Activated CD4-positive, alpha-beta T cell treated with anti-CD3 and anti-CD28 coated beads for 36 hours (primary cell): ENCODE measurements at regions not wholly inside any gene's neighbourhood (a gene's known extent, or its start where the extent isn't known, plus 50 kb on each side); places are given as distances from the start of the nearest gene placed in this dataset.

ENCODE experiments used
- ATAC-seq: fragments of 200-7000 bp; cut with Tn5 transposase; one replicate; pipeline ENCODE4 v1.10.0; 2021; ENCODE audit warnings: mild to moderate bottlenecking, moderate library complexity
- CTCF ChIA-PET: fragments of 350-600 bp; sonication (Branson Sonifier 250); formaldehyde crosslinking; loops from one replicate; lab custom pipeline; 2021; ENCODE audit warnings: antibody characterized with exemption; lab: Charles Lee
- POLR2A ChIA-PET: fragments of 350-600 bp; sonication (Branson Sonifier 250); formaldehyde crosslinking; loops from one replicate; lab custom pipeline; 2021; ENCODE audit warnings: antibody characterized with exemption, inconsistent platforms; lab: Charles Lee
- DNase-seq: peaks from one replicate; pipeline ENCODE4 v3.0.0-alpha.2; 2020
- H3K27ac Mint-ChIP-seq: one replicate; pipeline ENCODE4 v1.8.0; 2021; ENCODE audit warnings: mixed read lengths
- H3K27me3 Mint-ChIP-seq: one replicate; pipeline ENCODE4 v1.8.0; 2021; ENCODE audit warnings: mixed read lengths
- H3K36me3 Mint-ChIP-seq: one replicate; pipeline ENCODE4 v1.8.0; 2021; ENCODE audit warnings: low read depth, mixed read lengths
- H3K4me1 Mint-ChIP-seq: one replicate; pipeline ENCODE4 v1.8.0; 2021; ENCODE audit warnings: mixed read lengths
- H3K4me3 Mint-ChIP-seq: one replicate; pipeline ENCODE4 v1.8.0; 2021; ENCODE audit warnings: mild to moderate bottlenecking, moderate library complexity, mixed read lengths
- H3K9me3 Mint-ChIP-seq: one replicate; pipeline ENCODE4 v1.8.0; 2021; ENCODE audit warnings: low read depth, mixed read lengths
- intact Hi-C, 2 experiments: fragments of 100-400 bp; cut with DNase I in 1 of 2; cut with micrococcal nuclease in 1 of 2; formaldehyde crosslinking; loops; one replicate each; pipeline versions ENCODE4 v1.14.2 to v1.15.1; 2022 to 2024; cut with DNase I, micrococcal nuclease

DNA sequence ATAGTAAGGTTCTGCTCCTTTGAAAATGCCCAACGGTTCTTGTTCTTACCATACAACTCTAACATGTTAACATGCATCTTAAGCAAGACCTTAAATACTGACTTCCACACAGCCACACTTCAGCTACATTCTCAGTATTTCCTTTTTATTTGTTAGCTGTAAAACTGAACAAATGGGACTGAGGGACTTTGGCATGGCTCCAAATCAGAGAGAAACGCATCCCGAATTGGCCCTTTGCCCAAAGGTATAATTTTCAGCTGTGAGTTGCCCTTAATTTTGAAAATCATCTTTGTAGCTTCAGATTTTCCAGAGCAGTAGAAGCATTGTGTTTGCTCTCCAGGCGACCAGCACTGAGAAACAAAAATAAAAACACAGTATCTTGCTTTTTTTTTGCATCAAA lies 56.4 kb downstream of the NEUROD6 start:
- Mint-ChIP-seq H3K4me3 (no peak overlapping the region), H3K27ac (no peak overlapping the region), H3K36me3 (no peaks in the 10 kb centered on the region), H3K27me3 (no peaks in the 10 kb centered on the region), H3K9me3 (peaks cover 3% of the 10 kb centered on the region), H3K4me1 (no peaks in the 10 kb centered on the region)
- intact Hi-C loops, result no loop called here
- POLR2A ChIA-PET, result no interaction called here
- ATAC-seq, result no peak
- CTCF ChIA-PET, result no interaction called here
- DNase-seq, result no peak

- Mint-ChIP-seq H3K4me1 (no peaks in the 10 kb centered on the region), H3K27me3 (no peaks in the 10 kb centered on the region), H3K36me3 (no peaks in the 10 kb centered on the region), H3K9me3 (no peaks in the 10 kb centered on the region), H3K27ac (no peak overlapping the region), H3K4me3 (no peak overlapping the region)
- ChIA-PET CTCF (no interaction called here), POLR2A (no interaction called here)
- intact Hi-C loops, result no loop called here
- DNase-seq (no peak), ATAC-seq (no peak)
Observed at GRCh38 chr7:31271641-31272405, 68.7 kb downstream of the NEUROD6 start.

- ATAC-seq (no peak), DNase-seq (no peak)
- H3K27ac Mint-ChIP-seq, result no peak overlapping the region
- intact Hi-C loops, result no loop called here
- H3K4me3 Mint-ChIP-seq, result no peak overlapping the region
- no peaks in the 10 kb centered on the region for H3K36me3 Mint-ChIP-seq
- CTCF ChIA-PET, result no interaction called here
- peaks cover 1% of the 10 kb centered on the region for H3K27me3 Mint-ChIP-seq
- no peaks in the 10 kb centered on the region for H3K4me1 Mint-ChIP-seq
- H3K9me3 Mint-ChIP-seq, result no peaks in the 10 kb centered on the region
- POLR2A ChIA-PET, result no interaction called here
Observed at GRCh38 chr7:31267486-31267885, 73.0 kb downstream of the NEUROD6 start.

DNA sequence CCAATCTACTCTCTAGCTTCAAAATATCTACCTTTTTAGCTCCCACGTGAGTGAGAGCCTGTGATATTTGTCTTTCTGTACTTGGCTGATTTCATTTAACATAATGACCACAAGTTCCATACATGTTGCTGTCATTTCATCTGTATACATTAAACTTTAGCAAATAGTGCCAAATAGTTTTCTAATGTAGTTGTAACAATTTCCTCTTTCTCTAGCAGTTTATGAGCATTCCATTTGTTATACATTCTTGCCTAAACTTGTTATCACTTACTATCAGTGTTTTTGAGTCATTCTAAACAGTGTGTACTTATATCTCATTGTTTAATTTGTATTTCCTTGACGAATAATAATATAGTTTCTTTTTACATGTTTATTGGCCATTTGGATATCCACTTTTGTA lies 77.2 kb downstream of the NEUROD6 start:
- ChIA-PET POLR2A (no interaction called here), CTCF (no interaction called here)

GRCh38 chr7:31261341-31261740 lies 79.2 kb downstream of the NEUROD6 start:
- ChIA-PET POLR2A (no interaction called here), CTCF (no interaction called here)
- DNase-seq, result no peak
- intact Hi-C loops, result loop anchor here in 1 of 2 experiments (5.0 kb wide), 1 partner anchor 51 kb away; no protein-coding TSS in a partner anchor
- ATAC-seq, result no peak
- Mint-ChIP-seq H3K4me3 (no peak overlapping the region), H3K27ac (no peak overlapping the region), H3K36me3 (no peaks in the 10 kb centered on the region), H3K27me3 (peaks cover 3% of the 10 kb centered on the region), H3K4me1 (no peaks in the 10 kb centered on the region), H3K9me3 (no peaks in the 10 kb centered on the region)

More for the DNA sequence above, 77.2 kb downstream of the NEUROD6 start:
- no peaks in the 10 kb centered on the region for H3K9me3 Mint-ChIP-seq
- no peak overlapping the region for H3K4me3 Mint-ChIP-seq
- H3K27me3 Mint-ChIP-seq, result peaks cover 3% of the 10 kb centered on the region
- intact Hi-C loops, result loop anchor here in 1 of 2 experiments (5.0 kb wide), 1 partner anchor 49 kb away; no protein-coding TSS in a partner anchor
- no peaks in the 10 kb centered on the region for H3K4me1 Mint-ChIP-seq
- ATAC-seq (no peak), DNase-seq (no peak)
- no peaks in the 10 kb centered on the region for H3K36me3 Mint-ChIP-seq
- H3K27ac Mint-ChIP-seq, result no peak overlapping the region

GRCh38 chr7:31260851-31261250 lies 79.7 kb downstream of the NEUROD6 start:
- Mint-ChIP-seq H3K4me3 (no peak overlapping the region), H3K4me1 (no peaks in the 10 kb centered on the region), H3K27ac (no peak overlapping the region), H3K27me3 (peaks cover 3% of the 10 kb centered on the region), H3K36me3 (no peaks in the 10 kb centered on the region), H3K9me3 (no peaks in the 10 kb centered on the region)
- intact Hi-C loops, result loop anchor here in 1 of 2 experiments (5.0 kb wide), 1 partner anchor 51 kb away; no protein-coding TSS in a partner anchor
- ChIA-PET POLR2A (no interaction called here), CTCF (no interaction called here)
- ATAC-seq (no peak), DNase-seq (no peak)

DNA sequence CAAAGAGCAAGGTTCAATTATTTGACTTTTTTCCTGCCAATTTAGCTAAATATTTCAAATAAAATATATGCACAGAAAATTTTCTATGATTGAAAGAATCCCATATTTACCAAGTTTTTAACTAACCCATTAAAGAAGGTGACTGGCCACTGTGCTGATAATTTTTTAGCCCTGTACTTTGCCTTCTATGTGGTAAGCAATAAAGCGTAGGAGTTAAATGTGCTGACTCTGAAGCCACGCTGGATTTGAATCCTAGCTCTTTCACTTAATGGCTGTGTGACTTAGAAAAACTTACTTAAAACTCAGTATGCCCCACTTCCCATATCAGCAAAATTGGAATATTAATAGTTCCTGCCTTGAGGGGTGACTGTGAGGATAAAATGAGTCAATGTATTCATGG lies 82.1 kb downstream of the NEUROD6 start:
- no peaks in the 10 kb centered on the region for H3K9me3 Mint-ChIP-seq
- H3K4me3 Mint-ChIP-seq, result no peak overlapping the region
- no peaks in the 10 kb centered on the region for H3K4me1 Mint-ChIP-seq
- POLR2A ChIA-PET, result no interaction called here
- DNase-seq (no peak), ATAC-seq (no peak)
- peaks cover 2% of the 10 kb centered on the region for H3K27me3 Mint-ChIP-seq
- no peaks in the 10 kb centered on the region for H3K36me3 Mint-ChIP-seq
- no peak overlapping the region for H3K27ac Mint-ChIP-seq
- CTCF ChIA-PET, result interaction anchor here (0.6 kb wide), 1 partner anchor 136 kb away, joined by 3 read pairs; no protein-coding TSS in a partner anchor
- intact Hi-C loops, result no loop called here

DNA sequence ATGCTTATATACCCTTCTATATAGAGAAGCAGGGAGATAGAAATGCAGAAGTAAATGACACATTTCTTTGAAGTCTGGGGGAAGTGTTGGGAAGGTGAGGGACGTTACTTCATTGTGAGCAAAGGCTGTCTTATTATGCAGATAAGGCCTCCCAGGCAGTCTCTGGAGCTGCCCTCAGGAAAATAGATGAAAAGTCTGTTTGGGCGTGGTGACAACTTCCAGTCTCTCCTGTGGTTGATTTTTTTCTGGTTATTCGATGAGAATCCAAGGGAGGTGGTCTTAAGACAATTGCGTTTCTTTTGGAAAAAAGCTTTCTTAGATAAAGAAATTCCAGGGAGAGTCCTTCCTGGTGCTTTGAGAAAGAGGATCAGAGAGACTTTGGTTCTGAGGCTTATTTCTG lies 84.0 kb downstream of the NEUROD6 start:
- H3K9me3 Mint-ChIP-seq, result no peaks in the 10 kb centered on the region
- no peaks in the 10 kb centered on the region for H3K36me3 Mint-ChIP-seq
- CTCF ChIA-PET, result no interaction called here
- no peak overlapping the region for H3K4me3 Mint-ChIP-seq
- no peak for DNase-seq
- H3K27ac Mint-ChIP-seq, result no peak overlapping the region
- POLR2A ChIA-PET, result no interaction called here
- intact Hi-C loops, result no loop called here
- ATAC-seq, result no peak
- H3K27me3 Mint-ChIP-seq, result peaks cover 2% of the 10 kb centered on the region
- no peaks in the 10 kb centered on the region for H3K4me1 Mint-ChIP-seq

- POLR2A ChIA-PET, result no interaction called here
- H3K4me3 Mint-ChIP-seq, result no peak overlapping the region
- intact Hi-C loops, result no loop called here
- no peaks in the 10 kb centered on the region for H3K4me1 Mint-ChIP-seq
- H3K9me3 Mint-ChIP-seq, result no peaks in the 10 kb centered on the region
- no peak for ATAC-seq
- H3K27me3 Mint-ChIP-seq, result peaks cover 1% of the 10 kb centered on the region
- DNase-seq, result no peak
- H3K36me3 Mint-ChIP-seq, result no peaks in the 10 kb centered on the region
- no peak overlapping the region for H3K27ac Mint-ChIP-seq
- CTCF ChIA-PET, result no interaction called here
Observed at GRCh38 chr7:31254926-31255325, 85.6 kb downstream of the NEUROD6 start.

DNA sequence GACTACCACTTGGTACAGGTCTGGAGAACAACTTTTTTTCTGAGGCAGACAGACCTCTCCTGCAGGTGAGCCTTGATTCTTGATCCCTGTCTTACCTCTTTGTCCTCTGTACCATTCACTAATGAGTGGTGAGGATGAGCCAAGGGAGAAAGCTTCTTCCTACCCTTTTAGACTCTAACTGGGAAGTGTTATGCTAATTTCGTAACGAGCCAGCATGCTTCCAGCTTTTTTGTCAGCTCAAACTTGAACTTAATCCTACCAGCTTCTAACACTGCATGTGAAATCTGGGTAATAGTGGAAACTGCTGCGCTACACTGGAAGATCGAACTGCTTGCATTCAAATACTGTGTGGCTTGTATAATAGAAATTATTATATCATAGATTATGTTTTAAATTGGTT lies 87.0 kb downstream of the NEUROD6 start:
- DNase-seq, result no peak
- Mint-ChIP-seq H3K4me1 (no peaks in the 10 kb centered on the region), H3K27ac (no peak overlapping the region), H3K27me3 (no peaks in the 10 kb centered on the region), H3K4me3 (no peak overlapping the region), H3K9me3 (no peaks in the 10 kb centered on the region), H3K36me3 (no peaks in the 10 kb centered on the region)
- intact Hi-C loops, result no loop called here
- ATAC-seq, result no peak
- ChIA-PET POLR2A (no interaction called here), CTCF (interaction anchor here (0.7 kb wide), 1 partner anchor 952 kb away, joined by 3 read pairs; no protein-coding TSS in a partner anchor)

GRCh38 chr7:31251441-31251840 lies 89.1 kb downstream of the NEUROD6 start:
- intact Hi-C loops, result no loop called here
- CTCF ChIA-PET, result interaction anchor here (0.8 kb wide), 1 partner anchor 155 kb away, joined by 3 read pairs; no protein-coding TSS in a partner anchor

DNA sequence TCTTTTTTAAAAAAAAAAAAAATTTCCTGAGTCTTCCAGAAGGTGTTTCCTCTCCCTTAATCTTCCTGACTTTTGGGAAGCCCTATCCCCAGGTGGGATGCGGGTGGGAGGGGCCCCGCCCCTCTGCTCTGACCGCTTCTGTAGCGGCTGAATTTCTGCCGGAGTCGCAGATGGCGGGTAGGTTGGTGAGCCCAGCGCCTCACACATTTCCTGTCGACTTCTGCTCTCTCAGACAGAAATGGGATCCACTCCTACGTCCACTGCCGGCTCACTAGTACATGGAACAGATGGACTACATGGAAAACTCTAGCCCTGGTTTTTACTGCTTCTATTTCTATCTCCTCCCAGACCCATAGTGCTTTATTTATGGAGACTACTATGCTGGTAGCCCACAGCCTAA lies 90.9 kb downstream of the NEUROD6 start:
- H3K4me3 Mint-ChIP-seq, result no peak overlapping the region
- DNase-seq (no peak), ATAC-seq (no peak)
- no peaks in the 10 kb centered on the region for H3K4me1 Mint-ChIP-seq
- intact Hi-C loops, result no loop called here
- CTCF ChIA-PET, result no interaction called here
- no peak overlapping the region for H3K27ac Mint-ChIP-seq
- POLR2A ChIA-PET, result no interaction called here
- H3K9me3 Mint-ChIP-seq, result no peaks in the 10 kb centered on the region
- no peaks in the 10 kb centered on the region for H3K27me3 Mint-ChIP-seq
- H3K36me3 Mint-ChIP-seq, result no peaks in the 10 kb centered on the region

More at GRCh38 chr7:31251441-31251840, 89.1 kb downstream of the NEUROD6 start:
- POLR2A ChIA-PET, result no interaction called here
- Mint-ChIP-seq H3K36me3 (no peaks in the 10 kb centered on the region), H3K27me3 (no peaks in the 10 kb centered on the region), H3K4me3 (no peak overlapping the region), H3K9me3 (no peaks in the 10 kb centered on the region), H3K27ac (no peak overlapping the region), H3K4me1 (no peaks in the 10 kb centered on the region)
- no peak for DNase-seq
- ATAC-seq, result no peak
